WTC11 (cell line): ENCODE measurements at regions not wholly inside any gene's neighbourhood (a gene's known extent, or its start where the extent isn't known, plus 50 kb on each side); places are given as distances from the start of the nearest gene placed in this dataset.

Experiments used
- ATAC-seq: fragments of 200-7000 bp; cut with Tn5 transposase; 2 replicates; pipeline ENCODE4 v1.10.0; 2021; ENCODE audit warnings: mild to moderate bottlenecking, moderate library complexity
- CTCF ChIA-PET: fragments of 300-600 bp; sonication (Branson Sonifier 250); formaldehyde crosslinking; loops from one replicate; lab custom pipeline; 2021; ENCODE audit warnings: antibody characterized with exemption; lab: Charles Lee
- POLR2A ChIA-PET: fragments of 350-600 bp; sonication (Branson Sonifier 250); formaldehyde crosslinking; loops from one replicate; lab custom pipeline; 2021; ENCODE audit warnings: antibody characterized with exemption; lab: Charles Lee
- DNase-seq: peaks from one replicate; pipeline ENCODE4 v3.0.0; 2021; ENCODE audit warnings: low spot score
- H3K27ac Mint-ChIP-seq: 2 replicates; pipeline ENCODE4 v1.8.0; 2021; ENCODE audit warnings: mixed read lengths
- H3K27me3 Mint-ChIP-seq: 2 replicates; pipeline ENCODE4 v1.8.0; 2021; ENCODE audit warnings: low read depth, mild to moderate bottlenecking, moderate library complexity, mixed read lengths
- H3K36me3 Mint-ChIP-seq: 2 replicates; pipeline ENCODE4 v1.8.0; 2021; ENCODE audit warnings: mixed read lengths
- H3K4me1 Mint-ChIP-seq: 2 replicates; pipeline ENCODE4 v1.8.0; 2022; ENCODE audit warnings: mixed read lengths
- H3K4me3 Mint-ChIP-seq: 2 replicates; pipeline ENCODE4 v1.8.0; 2021; ENCODE audit warnings: mild to moderate bottlenecking, moderate library complexity, mixed read lengths
- H3K9me3 Mint-ChIP-seq: 2 replicates; pipeline ENCODE4 v1.8.0; 2021; ENCODE audit warnings: mixed read lengths
- AR ChIP-seq: fragments of 250-450 bp; sonication (Bioruptor Pico); IDR thresholded peaks from 2 replicates; pipeline ENCODE4 v1.9.0; 2021; ENCODE audit warnings: mild to moderate bottlenecking
- E2F5 ChIP-seq: sonication (generic); formaldehyde crosslinking; IDR thresholded peaks from 2 replicates; pipeline ENCODE4 v1.8.1; 2022; ENCODE audit warnings: mild to moderate bottlenecking, moderate library complexity, missing genetic modification reagents
- ESRRA ChIP-seq: sonication (generic); formaldehyde crosslinking; IDR thresholded peaks from 2 replicates; pipeline ENCODE4 v1.8.1; 2022; ENCODE audit warnings: mild to moderate bottlenecking, missing genetic modification reagents, borderline replicate concordance
- FOXP1 ChIP-seq: sonication (generic); formaldehyde crosslinking; IDR thresholded peaks from 2 replicates; pipeline ENCODE4 v1.8.0; 2022; ENCODE audit warnings: missing genetic modification reagents, mild to moderate bottlenecking, moderate library complexity, borderline replicate concordance
- IRF2 ChIP-seq: sonication (generic); formaldehyde crosslinking; IDR thresholded peaks from 2 replicates; pipeline ENCODE4 v1.8.0; 2022; ENCODE audit warnings: low read depth, missing genetic modification reagents, borderline replicate concordance
- JUN ChIP-seq: sonication (generic); formaldehyde crosslinking; IDR thresholded peaks from 2 replicates; pipeline ENCODE4 v1.8.0; 2023; ENCODE audit warnings: mild to moderate bottlenecking, missing genetic modification reagents
- MAX ChIP-seq: sonication (generic); formaldehyde crosslinking; IDR thresholded peaks from 2 replicates; pipeline ENCODE4 v1.8.0; 2022; ENCODE audit warnings: mild to moderate bottlenecking, missing genetic modification reagents
- MLX ChIP-seq: sonication (generic); formaldehyde crosslinking; IDR thresholded peaks from 2 replicates; pipeline ENCODE4 v1.8.1; 2023; ENCODE audit warnings: mild to moderate bottlenecking, missing genetic modification reagents, moderate library complexity
- NFATC4 ChIP-seq: fragments of 250-450 bp; sonication (Bioruptor Pico); IDR thresholded peaks from 2 replicates; pipeline ENCODE4 v1.9.0; 2021; ENCODE audit warnings: mild to moderate bottlenecking
- NFE2L1 ChIP-seq: sonication (generic); formaldehyde crosslinking; IDR thresholded peaks from 2 replicates; pipeline ENCODE4 v1.8.1; 2023; ENCODE audit warnings: missing genetic modification reagents
- PRDM15 ChIP-seq: sonication (generic); formaldehyde crosslinking; IDR thresholded peaks from 2 replicates; pipeline ENCODE4 v1.8.0; 2022; ENCODE audit warnings: missing genetic modification reagents
- SP1 ChIP-seq: sonication (generic); formaldehyde crosslinking; conservative IDR thresholded peaks from 2 replicates; pipeline ENCODE4 v1.8.1; 2022; ENCODE audit warnings: missing genetic modification reagents
- USF1 ChIP-seq: sonication (generic); formaldehyde crosslinking; IDR thresholded peaks from 2 replicates; pipeline ENCODE4 v1.8.0; 2022; ENCODE audit warnings: mild to moderate bottlenecking, missing genetic modification reagents
- ZSCAN18 ChIP-seq: fragments of 250-450 bp; sonication (Bioruptor Pico); IDR thresholded peaks from 2 replicates; pipeline ENCODE4 v2.1.2; 2022; ENCODE audit warnings: mild to moderate bottlenecking, moderate library complexity

- peaks cover 10% of the 10 kb centered on the region for H3K4me1 Mint-ChIP-seq
- no peaks in the 10 kb centered on the region; the same call in 1 of the 2 replicates for H3K27me3 Mint-ChIP-seq
- DNase-seq, result no peak
- no peaks in the 10 kb centered on the region for H3K36me3 Mint-ChIP-seq
- ChIA-PET POLR2A (no interaction called here), CTCF (interaction anchor here (1.0 to 2.0 kb wide), 3 partner anchors 10 to 210 kb away, joined by 6 to 7 read pairs (median 6); no protein-coding TSS in a partner anchor)
- no peak for ATAC-seq
- TF ChIP-seq AR (CRISPR knock-in tag), result no peak
- TF ChIP-seq FOXP1 (CRISPR knock-in tag), result no peak
- no peak for TF ChIP-seq JUN
- no peak for TF ChIP-seq ZSCAN18
- no peak for TF ChIP-seq ESRRA
- no peak for TF ChIP-seq E2F5 (CRISPR knock-in tag)
- no peak for TF ChIP-seq USF1 (CRISPR knock-in tag)
- no peak for TF ChIP-seq NFE2L1 (CRISPR knock-in tag)
- no peak for TF ChIP-seq NFATC4 (CRISPR knock-in tag)
- TF ChIP-seq PRDM15 (CRISPR knock-in tag), result no peak
- no peak for TF ChIP-seq MLX (CRISPR knock-in tag)
- TF ChIP-seq SP1 (CRISPR knock-in tag), result no peak
- H3K27ac Mint-ChIP-seq, result no peak overlapping the region
- H3K9me3 Mint-ChIP-seq, result no peaks in the 10 kb centered on the region
- no peak overlapping the region for H3K4me3 Mint-ChIP-seq
Measured at GRCh38 chr7:148472406-148472805, 118.2 kb upstream of the C7orf33 start.

- no peak for ATAC-seq
- Mint-ChIP-seq H3K27me3 (no peaks in the 10 kb centered on the region; the same call in 1 of the 2 replicates), H3K36me3 (no peaks in the 10 kb centered on the region), H3K4me3 (no peak overlapping the region), H3K9me3 (no peaks in the 10 kb centered on the region), H3K4me1 (peaks cover 16% of the 10 kb centered on the region), H3K27ac (no peak overlapping the region)
- POLR2A ChIA-PET, result no interaction called here
- DNase-seq, result no peak
- no peak for TF ChIP-seq IRF2
- TF ChIP-seq MAX (CRISPR knock-in tag), result no peak
- CTCF ChIA-PET, result interaction anchor here (2.0 kb wide), 1 partner anchor 209 kb away, joined by 7 read pairs; no protein-coding TSS in a partner anchor
Measured at GRCh38 chr7:148473703-148474480, 116.7 kb upstream of the C7orf33 start.
